ENCODE measurements at regions not wholly inside any gene's neighbourhood (a gene's known extent, or its start where the extent isn't known, plus 50 kb on each side); places are given as distances from the start of the nearest gene placed in this dataset.

GRCh38 chr11:26093206-26093605 is 238.7 kb upstream of the ANO3 start:
- DNase-seq (ENCODE audit: low spot score): no peak

- DNase-seq (ENCODE audit: low spot score): no peak
Measured at GRCh38 chr11:26095340-26095739, 236.6 kb upstream of the ANO3 start.

GRCh38 chr11:26096451-26096850 is 235.5 kb upstream of the ANO3 start:
- no peak for DNase-seq (ENCODE audit: low spot score)

- DNase-seq (ENCODE audit: low spot score): no peak
Measured at GRCh38 chr11:26102325-26102724, 229.6 kb upstream of the ANO3 start.

- DNase-seq (ENCODE audit: low spot score): no peak
Measured at GRCh38 chr11:26105762-26106423, 226.0 kb upstream of the ANO3 start.

- no peak for DNase-seq (ENCODE audit: low spot score)
Measured at GRCh38 chr11:26106726-26107125, 225.2 kb upstream of the ANO3 start.

GRCh38 chr11:26109658-26110368 is 222.1 kb upstream of the ANO3 start:
- DNase-seq (ENCODE audit: low spot score): no peak

- DNase-seq (ENCODE audit: low spot score): no peak
Measured at GRCh38 chr11:26112264-26112663, 219.7 kb upstream of the ANO3 start.

GRCh38 chr11:26121466-26121865 is 210.5 kb upstream of the ANO3 start:
- no peak for DNase-seq (ENCODE audit: low spot score)

GRCh38 chr11:26126741-26127140 is 205.2 kb upstream of the ANO3 start:
- no peak for DNase-seq (ENCODE audit: low spot score)

- DNase-seq (ENCODE audit: low spot score): no peak
Measured at GRCh38 chr11:26127336-26127735, 204.6 kb upstream of the ANO3 start.

GRCh38 chr11:26131406-26131805 is 200.5 kb upstream of the ANO3 start:
- no peak for DNase-seq (ENCODE audit: low spot score)

- no peak for DNase-seq (ENCODE audit: low spot score)
Measured at GRCh38 chr11:26134053-26134452, 197.9 kb upstream of the ANO3 start.

- DNase-seq (ENCODE audit: low spot score): peak; percentile 20
Measured at GRCh38 chr11:26134481-26135355, 197.2 kb upstream of the ANO3 start.

- no peak for DNase-seq (ENCODE audit: low spot score)
Measured at GRCh38 chr11:26137651-26138050, 194.3 kb upstream of the ANO3 start.

- DNase-seq (ENCODE audit: low spot score): no peak
Measured at GRCh38 chr11:26142891-26143290, 189.0 kb upstream of the ANO3 start.

- DNase-seq (ENCODE audit: low spot score): no peak
Measured at GRCh38 chr11:26143566-26144290, 188.2 kb upstream of the ANO3 start.

- DNase-seq (ENCODE audit: low spot score): no peak
Measured at GRCh38 chr11:26144291-26144690, 187.6 kb upstream of the ANO3 start.

- DNase-seq (ENCODE audit: low spot score): no peak
Measured at GRCh38 chr11:26144911-26145310, 187.0 kb upstream of the ANO3 start.

- no peak for DNase-seq (ENCODE audit: low spot score)
Measured at GRCh38 chr11:26149585-26149984, 182.3 kb upstream of the ANO3 start.

GRCh38 chr11:26150031-26150430 is 181.9 kb upstream of the ANO3 start:
- no peak for DNase-seq (ENCODE audit: low spot score)

- no peak for DNase-seq (ENCODE audit: low spot score)
Measured at GRCh38 chr11:26158251-26158650, 173.7 kb upstream of the ANO3 start.
